K562 (cell line): ENCODE measurements at regions not wholly inside any gene's neighbourhood (a gene's known extent, or its start where the extent isn't known, plus 50 kb on each side); places are given as distances from the start of the nearest gene placed in this dataset.

Experiments used
- ATAC-seq: fragments of 200-7000 bp; cut with Tn5 transposase; 3 replicates; pipeline ENCODE4 v1.9.1; 2020; ENCODE audit warnings: moderate library complexity
- BruUV-seq: library from RNA; stranded (reverse); fragments of 400-500 nt; replicated peaks from 2 replicates; lab custom pipeline; 2021; lab: Mats Ljungman, UMichigan
- CTCF ChIA-PET: fragments of 300-600 bp; formaldehyde crosslinking; extraction: SDS; loops from one replicate; lab custom pipeline; 2021; ENCODE audit warnings: low intra/inter-chr PET ratio; lab: Yijun Ruan, JAX
- POLR2A ChIA-PET: fragments of 300-600, 350-650 bp; sonication (Branson Sonifier 250); formaldehyde crosslinking; extraction: SDS; loops from one replicate; lab custom pipeline; 2021; ENCODE audit warnings: antibody characterized with exemption, inconsistent platforms; lab: Yijun Ruan, JAX
- DNase-seq, 4 experiments: peaks; one replicate each; pipeline versions ENCODE4 v3.0.0 to v3.0.0-alpha.2; 2011 to 2018; ENCODE audit warnings: low spot score in 3 of 4, mixed read lengths in 3 of 4; ENCODE audit errors: extremely low read depth in 1 of 4
- FAIRE-seq: peaks from 2 replicates; lab custom pipeline; 2011; peaks lifted over from hg19 to GRCh38; lab: Jason Lieb, UNC
- H2AFZ ChIP-seq: 2 replicates; pipeline ENCODE4 v1.6.0; 2011; ENCODE audit warnings: low read depth, low read length, control low read depth, inconsistent platforms
- H3K27ac ChIP-seq: fragments of 200-600 bp; 3 replicates; pipeline ENCODE4 v1.8.0; 2011; ENCODE audit warnings: low read depth, mild to moderate bottlenecking, control low read depth, inconsistent platforms, low read length, moderate library complexity, mixed read lengths; ENCODE audit errors: extremely low read depth
- H3K27me3 ChIP-seq, 2 experiments: fragments of 300-600 bp in 1 of 2; 2 replicates in 1 of 2; 3 replicates in 1 of 2; pipeline versions ENCODE4 v1.6.0 to v1.8.0; 2011; ENCODE audit warnings: inconsistent platforms in 2 of 2, low read length in 2 of 2, mild to moderate bottlenecking in 1 of 2, mixed read lengths in 1 of 2, moderate library complexity in 1 of 2; ENCODE audit not compliant: control insufficient read depth in 2 of 2, insufficient read depth in 2 of 2
- H3K36me3 ChIP-seq: fragments of 300-600 bp; 3 replicates; pipeline ENCODE4 v1.8.0; 2011; ENCODE audit warnings: mild to moderate bottlenecking, low read length, inconsistent platforms; ENCODE audit not compliant: control insufficient read depth, insufficient read depth
- H3K4me1 ChIP-seq, 2 experiments: fragments of 200-600 bp in 1 of 2; replicated peaks in 1 of 2; 2 replicates in 1 of 2; 3 replicates in 1 of 2; pipeline versions ENCODE4 v1.5.1 to v1.8.0; 2011; ENCODE audit warnings: inconsistent platforms in 2 of 2, low read length in 2 of 2, mild to moderate bottlenecking in 1 of 2, mixed read lengths in 1 of 2, moderate library complexity in 1 of 2; ENCODE audit not compliant: control insufficient read depth in 2 of 2, insufficient read depth in 2 of 2
- H3K4me2 ChIP-seq: 2 replicates; pipeline ENCODE4 v1.6.1; 2011; ENCODE audit warnings: low read length, control low read depth, inconsistent platforms, mixed read lengths; ENCODE audit not compliant: insufficient read depth
- H3K4me3 ChIP-seq: fragments of 200-600 bp; sonication (generic), shearing (Covaris generic); 2 replicates; pipeline ENCODE4 v1.5.1; 2016; ENCODE audit warnings: control low read depth, inconsistent platforms
- H3K79me2 ChIP-seq: fragments of 200-600 bp; 3 replicates; pipeline ENCODE4 v1.8.0; 2011; ENCODE audit warnings: low read length, inconsistent platforms; ENCODE audit not compliant: control insufficient read depth, insufficient read depth
- H3K9ac ChIP-seq, 2 experiments: 2 replicates each; pipeline versions ENCODE4 v1.6.0 to v1.6.1; 2011; ENCODE audit warnings: low read depth in 2 of 2, low read length in 2 of 2, control low read depth in 1 of 2, inconsistent platforms in 1 of 2, mild to moderate bottlenecking in 1 of 2, mixed read lengths in 1 of 2; ENCODE audit not compliant: insufficient read depth in 1 of 2
- H3K9me1 ChIP-seq: one replicate; pipeline ENCODE4 v1.6.0; 2011; ENCODE audit warnings: inconsistent platforms, mild to moderate bottlenecking, low read length, moderate library complexity; ENCODE audit not compliant: control insufficient read depth, insufficient read depth
- H3K9me3 ChIP-seq: replicated peaks from 2 replicates; pipeline ENCODE4 v1.5.1; 2011; ENCODE audit warnings: low read depth, low read length, inconsistent platforms; ENCODE audit not compliant: control insufficient read depth, insufficient read depth
- H4K20me1 ChIP-seq: replicated peaks from 2 replicates; pipeline ENCODE4 v1.6.1; 2011; ENCODE audit warnings: low read length, inconsistent platforms, mixed read lengths; ENCODE audit not compliant: control insufficient read depth, insufficient read depth
- ARID2 ChIP-seq: fragments of 450-650 bp; IDR thresholded peaks from 2 replicates; pipeline ENCODE4 v1.6.1; 2017; ENCODE audit warnings: antibody characterized with exemption, mild to moderate bottlenecking
- BCOR ChIP-seq: fragments of 450-650 bp; IDR thresholded peaks from 2 replicates; pipeline ENCODE4 v1.6.1; 2016
- CEBPB ChIP-seq: fragments of 450-650 bp; IDR thresholded peaks from 2 replicates; pipeline ENCODE4 v1.6.1; 2016; ENCODE audit warnings: missing genetic modification characterization, missing compliant biosample characterization
- FOXK2 ChIP-seq, 2 experiments: fragments of 450-650 bp; IDR thresholded peaks in 1 of 2; conservative IDR thresholded peaks in 1 of 2; 2 replicates each; pipeline ENCODE4 v1.6.1; 2016; ENCODE audit warnings: low read depth in 2 of 2, mild to moderate bottlenecking in 1 of 2
- HEY1 ChIP-seq: fragments of 250-450 bp; sonication (Bioruptor Pico); IDR thresholded peaks from 2 replicates; pipeline ENCODE4 v1.5.0; 2020; ENCODE audit warnings: mild to moderate bottlenecking, moderate library complexity, borderline replicate concordance
- KDM2B ChIP-seq: fragments of 250-450 bp; sonication (Bioruptor Pico); IDR thresholded peaks from 2 replicates; pipeline ENCODE4 v1.8.0; 2021; ENCODE audit warnings: mild to moderate bottlenecking, moderate library complexity
- PCBP1 ChIP-seq: fragments of 200-400 bp; formaldehyde crosslinking; IDR thresholded peaks from 2 replicates; pipeline ENCODE4 v1.6.1; 2018; ENCODE audit warnings: mild to moderate bottlenecking, low read depth, low read length; ENCODE audit not compliant: poor library complexity, severe bottlenecking
- SREBF2 ChIP-seq: sonication (generic); formaldehyde crosslinking; IDR thresholded peaks from 2 replicates; pipeline ENCODE4 v1.4.0; 2020; ENCODE audit warnings: mild to moderate bottlenecking, missing genetic modification reagents
- SRSF1 ChIP-seq: fragments of 200-400 bp; formaldehyde crosslinking; IDR thresholded peaks from 2 replicates; pipeline ENCODE4 v1.6.1; 2017; ENCODE audit warnings: mild to moderate bottlenecking, low read depth, low read length, moderate library complexity
- TAL1 ChIP-seq: fragments of 450-650 bp; IDR thresholded peaks from 2 replicates; pipeline ENCODE4 v1.6.1; 2016; ENCODE audit warnings: mild to moderate bottlenecking
- ZBTB34 ChIP-seq: fragments of 250-450 bp; sonication (Bioruptor Pico); IDR thresholded peaks from 2 replicates; pipeline ENCODE4 v1.8.0; 2021; ENCODE audit warnings: mild to moderate bottlenecking, moderate library complexity
- ZBTB8A ChIP-seq: fragments of 450-650 bp; IDR thresholded peaks from 2 replicates; pipeline ENCODE4 v1.6.1; 2018; ENCODE audit warnings: mild to moderate bottlenecking, moderate library complexity; ENCODE audit not compliant: partially characterized antibody
- ZFP91 ChIP-seq: sonication (generic); formaldehyde crosslinking; IDR thresholded peaks from 2 replicates; pipeline ENCODE4 v1.8.0; 2022; ENCODE audit warnings: mild to moderate bottlenecking, missing genetic modification reagents
- ZNF518B ChIP-seq: fragments of 250-450 bp; sonication (Bioruptor Pico); IDR thresholded peaks from 2 replicates; pipeline ENCODE4 v1.5.0; 2021; ENCODE audit warnings: mild to moderate bottlenecking, moderate library complexity
- WGBS: fragments of 100-300 bp; shearing (Covaris generic); methylation state at CpG from one replicate; pipeline ENCODE4 v1.1.6; 2016; ENCODE audit warnings: low coverage, mixed read lengths; ENCODE audit not compliant: insufficient coverage; ENCODE audit errors: missing lambda C conversion rate; 5-methylcytosine and 5-hydroxymethylcytosine counted together
- in situ Hi-C: fragments of 300-500 bp; cut with MboI; formaldehyde crosslinking; loops from 4 replicates; pipeline ENCODE4 v1.15.0; 2018; ENCODE audit warnings: inconsistent platforms, mixed read lengths
- intact Hi-C: fragments of 100-400 bp; cut with micrococcal nuclease; formaldehyde crosslinking; loops from 2 replicates; pipeline ENCODE4 v1.14.2; 2022
- TF ChIP-seq, protein P1 (sequence below): sonication (generic); formaldehyde crosslinking; IDR thresholded peaks from 2 replicates; pipeline ENCODE4 v1.8.0; 2023; ENCODE audit warnings: mild to moderate bottlenecking, missing genetic modification reagents

DNA sequence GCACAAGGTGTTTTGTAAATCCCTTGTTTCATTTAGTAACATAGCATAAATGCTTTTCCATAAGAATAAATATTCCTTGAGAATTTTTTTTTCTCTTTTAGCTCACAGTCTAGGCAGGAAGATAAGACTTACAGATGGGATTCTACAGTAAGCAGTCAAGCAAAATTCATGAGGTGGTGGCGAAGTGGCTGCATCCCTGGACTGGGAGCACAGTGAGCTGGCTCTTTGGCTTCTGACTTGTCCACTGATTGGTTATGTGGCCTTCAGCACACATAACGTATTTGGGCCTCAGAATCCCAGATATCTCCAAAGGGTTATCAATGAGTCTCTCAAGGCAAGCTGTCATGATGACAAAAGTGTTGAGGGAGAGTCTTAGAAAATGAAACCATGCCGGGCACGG is 99.8 kb downstream of the EBNA1BP2 start:
- H3K4me1 ChIP-seq = peaks cover 15 to 26% of the 10 kb centered on the region in 2 experiments; a peak in 4 of 5 replicates
- CTCF ChIA-PET = interaction anchor here (1.4 to 5.3 kb wide), 5 partner anchors 141 to 495 kb away, joined by 3 to 65 read pairs (median 32); no protein-coding TSS in a partner anchor
- no peaks in the 10 kb centered on the region for H4K20me1 ChIP-seq
- no peak for DNase-seq
- no peaks in the 10 kb centered on the region for H3K79me2 ChIP-seq
- H3K27ac ChIP-seq = no peak overlapping the region
- no peak overlapping the region for H3K9ac ChIP-seq
- WGBS = 70% methylated on average over 4 of the region's 4 CpGs
- no peak overlapping the region for H3K4me3 ChIP-seq
- no peaks in the 10 kb centered on the region for H3K9me3 ChIP-seq
- FAIRE-seq = no peak
- POLR2A ChIA-PET = interaction anchor here (0.6 to 3.1 kb wide), 7 partner anchors 13 to 638 kb away, joined by 3 to 27 read pairs (median 5); no protein-coding TSS in a partner anchor
- H2AFZ ChIP-seq = no peak overlapping the region
- H3K27me3 ChIP-seq = no peaks in the 10 kb centered on the region
- no peak for ATAC-seq
- in situ Hi-C loops = loop anchor here (5.0 to 10.0 kb wide), 3 partner anchors 150 to 498 kb away; no protein-coding TSS in a partner anchor
- TF ChIP-seq CEBPB (tag) = no peak
- TF ChIP-seq PCBP1 = no peak
- TF ChIP-seq SREBF2 (CRISPR knock-in tag) = no peak
- no peak for TF ChIP-seq ZNF518B (CRISPR knock-in tag)
- TF ChIP-seq FOXK2 (conservative IDR thresholded peaks at IDR 0.05 in 1 of 2, IDR thresholded peaks at IDR 0.05 in 1 of 2; ENCODE audit: low read depth in 2 of 2) = no peak
- no peak for TF ChIP-seq ZFP91 (CRISPR knock-in tag)
- no peak for TF ChIP-seq ZBTB34
- no peak for TF ChIP-seq HEY1 (CRISPR knock-in tag)
- TF ChIP-seq SRSF1 = no peak
- TF ChIP-seq ZBTB8A = no peak
- TF ChIP-seq, protein P1, sequence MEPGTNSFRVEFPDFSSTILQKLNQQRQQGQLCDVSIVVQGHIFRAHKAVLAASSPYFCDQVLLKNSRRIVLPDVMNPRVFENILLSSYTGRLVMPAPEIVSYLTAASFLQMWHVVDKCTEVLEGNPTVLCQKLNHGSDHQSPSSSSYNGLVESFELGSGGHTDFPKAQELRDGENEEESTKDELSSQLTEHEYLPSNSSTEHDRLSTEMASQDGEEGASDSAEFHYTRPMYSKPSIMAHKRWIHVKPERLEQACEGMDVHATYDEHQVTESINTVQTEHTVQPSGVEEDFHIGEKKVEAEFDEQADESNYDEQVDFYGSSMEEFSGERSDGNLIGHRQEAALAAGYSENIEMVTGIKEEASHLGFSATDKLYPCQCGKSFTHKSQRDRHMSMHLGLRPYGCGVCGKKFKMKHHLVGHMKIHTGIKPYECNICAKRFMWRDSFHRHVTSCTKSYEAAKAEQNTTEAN (CRISPR knock-in tag) = no peak
- TF ChIP-seq TAL1 = no peak
- no peak for TF ChIP-seq ARID2
- no peak for TF ChIP-seq BCOR
- TF ChIP-seq KDM2B (CRISPR knock-in tag) = no peak
- H3K9me1 ChIP-seq = no peaks in the 10 kb centered on the region
- intact Hi-C loops = loop anchor here (2.0 to 10.0 kb wide), 3 partner anchors 148 to 558 kb away; no protein-coding TSS in a partner anchor
- BruUV-seq = no TSS peak
- no peak overlapping the region for H3K4me2 ChIP-seq
- no peaks in the 10 kb centered on the region for H3K36me3 ChIP-seq
